ENCODE measurements at regions not wholly inside any gene's neighbourhood (a gene's known extent, or its start where the extent isn't known, plus 50 kb on each side); places are given as distances from the start of the nearest gene placed in this dataset.
"Not testable (repeated sequence)": the region's sequence is repeated elsewhere in the genome, so short reads cannot be mapped to it uniquely, and the experiment has no call there.

DNA sequence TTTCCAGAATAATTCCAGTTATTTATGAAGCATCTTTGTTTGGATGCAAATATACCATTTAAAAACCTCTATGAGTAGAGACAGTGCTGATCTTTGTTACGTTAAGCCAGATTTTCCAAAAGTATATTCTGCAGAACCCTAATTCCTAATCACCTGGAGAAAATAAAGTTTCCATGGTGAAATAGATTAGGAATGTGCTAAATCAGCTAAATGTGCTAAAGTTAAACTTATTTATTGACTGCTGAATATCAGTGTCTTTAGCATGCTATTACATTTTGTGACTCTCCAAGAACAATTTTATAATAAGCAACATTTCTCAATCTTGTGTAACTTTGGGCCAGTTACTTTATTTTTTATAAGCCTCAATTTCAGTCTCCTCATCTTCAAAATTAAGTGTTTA lies 196.3 kb upstream of the NFIA start:
- no peak for DNase-seq

DNA sequence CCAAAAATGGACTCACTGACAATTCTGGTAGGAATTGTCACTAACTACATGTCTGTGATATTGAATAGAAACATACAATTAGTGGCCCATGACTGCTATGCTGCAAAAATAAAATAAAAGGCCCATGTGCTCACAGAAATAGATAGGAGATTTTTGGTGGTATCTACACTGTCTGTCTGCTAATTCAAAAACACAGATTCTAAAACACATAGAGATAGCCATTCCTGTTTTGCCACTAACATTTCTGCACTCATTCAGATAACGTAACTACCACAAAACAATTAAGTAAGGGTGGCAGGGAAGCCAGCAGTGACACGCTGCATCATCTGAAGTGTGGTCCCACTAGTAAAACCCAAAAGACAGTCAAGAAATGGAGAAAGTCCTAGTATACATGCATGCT lies 202.2 kb upstream of the NFIA start:
- DNase-seq: no peak

- no peak for DNase-seq
These were observed 204.0 kb upstream of the NFIA start for GRCh38 chr1:60878323-60878722.

DNA sequence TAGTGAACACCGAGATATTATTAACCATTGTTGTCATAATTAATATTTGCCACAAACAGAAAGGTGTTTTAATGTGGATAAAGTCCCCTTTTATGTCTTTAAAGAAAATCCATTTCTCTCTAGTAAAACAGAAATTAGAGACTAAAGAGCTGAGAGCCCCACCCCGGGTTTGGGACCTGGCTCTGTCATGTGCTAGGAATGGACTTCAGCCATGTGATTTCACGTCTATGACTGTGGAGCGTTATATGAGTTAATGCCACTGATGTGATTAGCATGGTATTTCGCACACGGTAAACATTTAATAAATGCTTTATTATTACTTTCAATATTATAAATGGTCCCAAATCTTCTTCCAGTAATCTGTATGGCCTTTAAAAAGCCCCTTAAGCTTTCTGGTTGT lies 205.0 kb upstream of the NFIA start:
- DNase-seq: no peak

DNA sequence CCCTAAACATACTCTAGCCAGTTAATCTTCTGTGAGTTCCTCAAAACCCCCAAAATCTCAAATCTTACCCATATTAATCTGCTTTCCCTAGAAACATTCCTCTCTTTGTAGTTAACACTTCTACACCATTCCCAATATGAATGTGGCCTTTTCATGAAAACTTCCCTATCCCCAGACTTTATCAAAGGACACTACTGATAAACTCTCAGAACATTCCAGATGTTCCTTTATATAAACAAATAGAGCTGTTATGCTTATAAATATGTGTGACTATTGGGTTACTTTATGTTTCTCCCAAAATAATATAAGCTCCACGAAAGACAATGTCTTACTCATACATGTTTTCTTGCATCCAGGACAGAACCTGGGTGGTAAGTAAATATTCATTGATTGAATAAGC lies 205.4 kb upstream of the NFIA start:
- no peak for DNase-seq

GRCh38 chr1:60875138-60875537 lies 207.2 kb upstream of the NFIA start:
- no peak for DNase-seq

DNA sequence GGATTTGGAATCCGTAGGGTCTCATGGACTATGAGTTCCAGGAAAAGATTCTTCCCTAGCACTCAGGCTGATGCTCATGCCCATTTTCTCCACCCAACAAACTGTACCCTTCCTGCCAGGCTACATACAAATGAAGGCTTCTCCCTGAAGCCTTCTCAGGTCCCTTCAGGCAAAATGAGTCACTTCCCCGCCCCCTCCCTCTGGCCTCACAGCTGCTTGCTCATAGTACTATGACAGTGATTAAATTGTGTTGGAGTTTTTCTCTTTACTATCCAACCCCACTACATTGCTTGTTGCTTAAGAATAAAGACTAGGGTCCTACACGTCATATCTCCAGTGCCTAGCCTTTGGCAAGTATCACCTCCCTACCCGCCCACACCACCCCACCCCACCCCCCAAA lies 207.6 kb upstream of the NFIA start:
- no peak for DNase-seq

DNA sequence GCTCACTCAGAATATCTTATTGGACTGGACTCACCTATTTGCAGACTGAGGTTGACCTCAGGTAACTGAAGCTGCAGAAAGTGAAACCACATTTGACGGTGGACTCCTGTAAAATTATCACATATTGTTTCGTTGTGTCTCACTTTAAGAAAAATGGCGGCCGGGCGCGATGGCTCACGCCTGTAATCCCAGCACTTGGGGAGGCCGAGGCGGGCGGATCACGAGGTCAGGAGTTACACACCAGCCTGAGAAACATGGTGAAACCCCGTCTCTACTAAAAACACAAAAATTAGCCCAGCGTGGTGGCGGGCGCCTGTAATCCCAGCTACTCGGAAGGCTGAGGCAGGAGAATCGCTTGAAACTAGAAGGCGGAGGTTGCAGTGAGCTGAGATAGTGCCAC lies 209.0 kb upstream of the NFIA start:
- DNase-seq: not testable (repeated sequence)

- DNase-seq: no peak
These were observed 209.8 kb upstream of the NFIA start for GRCh38 chr1:60872426-60873054.

GRCh38 chr1:60870269-60870865 lies 212.0 kb upstream of the NFIA start:
- no peak for DNase-seq

DNA sequence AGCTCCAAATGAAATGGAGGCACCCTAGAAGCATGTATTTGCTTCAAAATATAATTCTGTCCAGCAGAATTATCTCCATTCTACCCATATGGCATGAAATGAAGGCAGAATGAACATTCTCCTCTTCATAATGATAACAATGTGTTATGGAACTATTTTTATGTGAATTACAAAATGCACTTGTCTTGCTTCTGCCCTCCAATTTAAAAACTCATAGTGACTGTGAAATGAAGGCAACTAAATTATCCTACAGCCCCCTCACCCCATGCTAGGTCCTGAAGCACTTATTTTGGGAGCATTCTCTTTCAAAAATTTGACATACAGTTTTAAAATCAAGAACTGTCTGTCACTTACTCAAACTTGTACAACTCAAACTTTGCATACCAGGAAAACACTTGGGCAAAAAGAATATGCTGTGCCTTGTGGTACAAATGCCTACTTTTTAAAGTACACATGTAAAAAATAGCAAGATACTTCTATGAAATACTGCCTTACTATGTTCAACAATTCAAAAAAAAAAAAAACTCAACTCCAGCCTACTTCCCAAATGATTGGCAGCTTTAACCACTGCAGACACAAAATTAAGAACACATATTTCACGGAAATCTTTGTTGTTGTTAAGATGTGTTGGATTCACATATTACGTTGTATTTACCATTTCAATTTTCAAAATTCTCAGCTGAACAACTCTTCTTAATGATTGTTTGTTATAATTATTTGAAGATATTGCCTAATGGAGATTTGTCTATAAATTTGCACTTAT lies 213.3 kb upstream of the NFIA start:
- no peak for DNase-seq

GRCh38 chr1:60867782-60868181 lies 214.6 kb upstream of the NFIA start:
- peak; percentile 68 for DNase-seq

DNA sequence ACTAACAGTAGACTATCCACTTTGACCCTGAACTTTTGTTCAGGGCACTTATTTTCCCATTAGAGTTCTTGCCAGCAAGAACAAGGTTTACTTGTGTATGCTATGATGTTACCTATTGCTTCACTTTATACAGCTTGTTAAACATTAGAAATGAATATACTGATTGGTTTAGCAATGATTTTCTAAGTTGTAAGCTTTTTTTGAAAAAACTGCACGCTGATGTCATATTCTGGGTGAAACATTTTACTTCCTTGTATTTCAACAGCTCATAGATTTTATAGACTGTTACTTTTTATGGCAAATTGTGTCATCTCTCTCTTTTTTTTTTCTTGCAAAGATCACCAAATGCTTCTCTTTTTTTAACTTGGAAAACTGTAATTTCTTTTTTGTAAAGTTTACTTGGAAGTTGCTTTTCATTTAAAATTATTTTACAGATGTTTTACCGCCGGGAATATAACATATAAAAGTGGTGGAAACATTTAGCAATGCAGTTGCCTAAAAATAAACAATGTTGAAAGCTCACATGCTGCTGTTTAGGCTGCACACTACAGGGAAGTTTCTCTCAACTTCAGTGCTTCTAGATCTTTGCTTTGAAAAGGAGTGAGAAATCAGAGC lies 215.3 kb upstream of the NFIA start:
- no peak for DNase-seq

DNA sequence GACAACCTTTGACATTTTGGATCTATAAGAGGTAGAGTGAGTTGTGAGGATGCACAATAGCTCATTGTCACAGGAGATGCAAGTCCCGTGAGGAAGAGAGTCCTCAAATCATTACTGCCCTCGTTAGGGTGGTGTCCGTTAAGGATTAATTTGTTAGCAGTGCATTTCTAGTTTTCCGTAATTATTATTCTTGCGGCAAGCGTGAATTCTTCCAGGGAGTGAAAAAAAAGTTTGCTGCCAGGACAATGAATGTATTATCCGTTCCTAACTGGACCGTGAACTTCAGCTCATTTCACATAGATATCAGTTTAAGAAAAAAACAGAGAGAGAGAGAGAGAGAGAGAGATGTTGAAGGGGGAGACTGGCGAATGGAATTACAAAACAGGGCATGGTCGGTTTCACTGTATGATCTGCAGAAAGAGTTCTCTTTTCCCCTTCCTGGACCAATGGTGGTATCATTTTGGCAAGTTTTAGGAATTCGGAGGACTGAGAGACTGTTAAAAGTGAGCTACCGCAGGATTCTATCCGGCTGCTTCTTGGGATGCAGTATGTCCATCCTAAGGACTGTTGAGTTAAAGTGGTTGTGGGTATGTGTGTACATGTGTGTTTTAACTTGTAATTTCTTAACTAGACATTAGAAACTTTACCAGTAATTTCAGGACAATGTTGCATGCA lies 216.0 kb upstream of the NFIA start:
- no peak for DNase-seq

DNA sequence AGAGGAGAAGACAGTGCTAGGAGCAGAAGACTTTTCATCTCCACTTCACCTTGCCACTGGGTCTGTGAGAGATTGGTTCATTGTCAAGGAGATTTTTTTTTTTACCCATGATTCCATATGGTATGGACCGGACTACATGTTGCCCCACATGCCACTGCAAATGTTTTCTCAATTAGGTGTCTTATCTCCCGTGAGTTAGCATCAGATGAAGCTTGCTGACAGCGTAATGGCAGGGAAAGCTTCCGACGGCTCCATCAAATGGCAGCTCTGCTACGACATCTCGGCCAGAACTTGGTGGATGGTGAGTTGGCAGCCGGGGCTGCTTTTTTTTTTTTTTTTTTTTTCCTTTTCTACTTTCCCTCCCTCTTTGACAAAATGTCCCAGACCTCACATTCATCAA lies 217.2 kb upstream of the NFIA start:
- peak; percentile 84 for DNase-seq

GRCh38 chr1:60864722-60865121 lies 217.6 kb upstream of the NFIA start:
- no peak for DNase-seq

DNA sequence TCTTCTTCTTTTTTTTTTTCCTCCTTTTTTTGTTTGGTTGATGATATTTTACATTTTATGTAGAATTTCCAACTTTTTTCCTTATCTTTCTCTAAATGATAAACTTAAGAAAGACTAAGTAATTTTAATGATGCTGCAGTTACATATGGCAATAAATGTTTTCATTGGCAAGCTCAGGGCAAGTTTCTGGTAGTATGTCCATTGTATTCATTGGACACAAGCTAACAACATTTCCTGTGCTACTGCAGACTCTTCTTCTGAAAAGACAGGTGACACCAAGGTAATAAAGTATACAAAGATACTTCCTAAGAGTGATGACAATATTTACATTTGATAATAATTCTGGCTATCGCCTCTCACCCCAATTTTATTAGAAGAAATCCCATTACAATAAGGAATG lies 219.2 kb upstream of the NFIA start:
- DNase-seq: no peak

DNA sequence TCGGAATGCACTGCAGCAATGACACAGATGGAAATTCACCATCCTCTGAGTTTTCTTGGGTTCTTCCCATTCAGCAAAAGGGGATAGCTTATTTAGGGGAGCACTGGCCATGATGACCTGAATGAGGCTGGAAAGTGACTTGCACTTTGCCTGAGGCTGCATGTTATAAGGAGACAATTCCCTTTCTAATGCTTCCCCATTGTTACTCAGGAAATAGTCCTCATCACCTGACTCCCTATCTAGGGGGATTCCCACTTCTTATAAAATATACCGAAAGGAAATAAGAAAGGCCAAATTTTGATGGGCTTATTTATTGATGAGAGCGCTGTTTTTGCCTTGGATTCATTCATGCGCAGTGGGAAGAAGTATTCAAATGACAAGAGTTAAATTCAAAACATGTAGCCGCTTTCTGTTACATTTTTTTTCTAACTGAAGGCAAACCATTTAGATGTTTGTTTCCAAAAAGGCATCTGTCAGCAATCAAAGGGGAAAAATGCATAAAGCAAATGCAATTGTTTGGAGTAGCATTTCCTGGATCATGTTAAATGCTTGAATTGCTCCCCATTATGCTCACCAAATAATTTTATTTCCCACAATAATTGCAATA lies 220.3 kb upstream of the NFIA start:
- DNase-seq: no peak

GRCh38 chr1:60859111-60859510 lies 223.2 kb upstream of the NFIA start:
- no peak for DNase-seq

DNA sequence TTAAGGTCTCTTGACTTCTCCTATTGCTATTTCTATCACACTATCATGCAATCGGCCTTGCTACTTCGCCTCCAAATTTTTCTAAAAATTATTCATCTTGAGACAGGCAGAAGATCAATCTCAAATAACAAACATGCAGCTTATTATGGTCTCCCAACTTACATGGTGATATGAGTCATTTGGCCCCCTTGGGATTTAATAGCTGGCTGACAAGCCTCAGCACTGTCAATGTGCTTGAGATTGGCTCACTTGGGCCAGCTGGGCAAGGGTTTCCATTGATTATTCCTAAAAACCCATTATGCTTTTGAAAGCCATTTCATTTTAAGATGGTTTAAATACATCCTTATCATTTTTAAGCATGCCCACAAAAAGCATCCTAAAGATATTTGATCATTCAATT lies 224.5 kb upstream of the NFIA start:
- DNase-seq: peak; percentile 22

- no peak for DNase-seq
These were observed 232.3 kb upstream of the NFIA start for GRCh38 chr1:60850084-60850483.

- DNase-seq: no peak
These were observed 233.0 kb upstream of the NFIA start for GRCh38 chr1:60849401-60849800.

DNA sequence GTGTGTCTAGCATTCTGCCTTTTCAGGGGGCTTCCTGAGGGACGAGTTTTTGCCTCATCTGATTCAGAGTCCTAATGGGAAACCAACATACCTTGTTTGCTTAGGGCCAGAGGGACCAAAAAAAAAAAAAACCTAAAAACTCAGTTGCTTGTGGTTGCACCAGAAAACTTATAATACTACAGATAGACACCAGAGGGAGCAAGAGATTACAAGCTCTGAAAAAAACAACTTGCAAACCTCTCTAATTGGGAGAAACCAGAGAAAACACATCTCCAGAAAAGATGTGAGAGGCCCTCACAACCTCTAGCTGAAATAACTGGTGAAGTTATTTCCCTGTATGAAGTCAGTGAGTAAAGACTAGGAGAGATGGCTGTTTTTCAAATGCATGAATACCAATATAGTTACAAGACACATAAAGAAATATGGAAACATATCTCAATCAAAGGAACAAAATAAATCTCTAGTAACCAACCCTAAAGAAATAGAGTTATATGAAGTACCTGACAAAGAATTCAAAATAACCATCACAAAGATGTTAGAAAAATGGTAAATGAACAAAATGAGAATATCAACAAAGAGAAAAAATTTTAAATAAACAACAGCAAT lies 233.7 kb upstream of the NFIA start:
- DNase-seq: peak; percentile 41

Measured in NCI-H1694 (cell line).